Mucosa of stomach (tissue), 1 donor: ENCODE measurements at regions not wholly inside any gene's neighbourhood (a gene's known extent, or its start where the extent isn't known, plus 50 kb on each side); places are given as distances from the start of the nearest gene placed in this dataset.

Experiments
- H3K27me3 ChIP-seq: one replicate; pipeline ENCODE4 v1.7.0; 2013; ENCODE audit warnings: mild to moderate bottlenecking, low read length; ENCODE audit not compliant: control insufficient read depth, insufficient read depth
- H3K36me3 ChIP-seq: one replicate; pipeline ENCODE4 v1.7.0; 2013; ENCODE audit warnings: low read length; ENCODE audit not compliant: control insufficient read depth, insufficient read depth
- H3K4me1 ChIP-seq: one replicate; pipeline ENCODE4 v1.7.0; 2013; ENCODE audit warnings: mild to moderate bottlenecking, low read length; ENCODE audit not compliant: control insufficient read depth, insufficient read depth
- H3K4me3 ChIP-seq: one replicate; pipeline ENCODE4 v1.7.0; 2013; ENCODE audit warnings: low read length
- H3K9ac ChIP-seq: one replicate; pipeline ENCODE4 v1.7.0; 2013; ENCODE audit warnings: mild to moderate bottlenecking, low read length, moderate library complexity
- H3K9me3 ChIP-seq: one replicate; pipeline ENCODE4 v1.7.0; 2013; ENCODE audit warnings: mild to moderate bottlenecking, low read length, moderate library complexity; ENCODE audit not compliant: control insufficient read depth
- donor health status: Pancreatic carcinoma.

GRCh38 chr14:83744224-83744623 lies 1785.7 kb upstream of the FLRT2 start:
- Histone ChIP-seq H3K9ac (no peak overlapping the region), H3K4me1 (no peaks in the 10 kb centered on the region), H3K4me3 (no peak overlapping the region), H3K27me3 (no peaks in the 10 kb centered on the region), H3K36me3 (no peaks in the 10 kb centered on the region), H3K9me3 (no peaks in the 10 kb centered on the region)

GRCh38 chr14:83744891-83745290 lies 1785.1 kb upstream of the FLRT2 start:
- Histone ChIP-seq H3K36me3 (no peaks in the 10 kb centered on the region), H3K9me3 (no peaks in the 10 kb centered on the region), H3K27me3 (no peaks in the 10 kb centered on the region)

GRCh38 chr14:83746336-83746735 lies 1783.6 kb upstream of the FLRT2 start:
- no peaks in the 10 kb centered on the region for H3K36me3 ChIP-seq
- no peaks in the 10 kb centered on the region for H3K4me1 ChIP-seq
- H3K27me3 ChIP-seq: no peaks in the 10 kb centered on the region
- no peak overlapping the region for H3K4me3 ChIP-seq
- no peak overlapping the region for H3K9ac ChIP-seq
- H3K9me3 ChIP-seq: no peaks in the 10 kb centered on the region

More at GRCh38 chr14:83744891-83745290, 1785.1 kb upstream of the FLRT2 start:
- no peaks in the 10 kb centered on the region for H3K4me1 ChIP-seq
- no peak overlapping the region for H3K9ac ChIP-seq
- no peak overlapping the region for H3K4me3 ChIP-seq

- Histone ChIP-seq H3K4me3 (no peak overlapping the region), H3K36me3 (no peaks in the 10 kb centered on the region), H3K9ac (no peak overlapping the region), H3K27me3 (no peaks in the 10 kb centered on the region), H3K9me3 (no peaks in the 10 kb centered on the region), H3K4me1 (no peaks in the 10 kb centered on the region)
Observed at GRCh38 chr14:83757916-83758315, 1772.0 kb upstream of the FLRT2 start.

GRCh38 chr14:83764656-83765599 lies 1765.0 kb upstream of the FLRT2 start:
- no peaks in the 10 kb centered on the region for H3K4me1 ChIP-seq
- no peaks in the 10 kb centered on the region for H3K27me3 ChIP-seq
- no peak overlapping the region for H3K9ac ChIP-seq
- no peak overlapping the region for H3K4me3 ChIP-seq
- no peaks in the 10 kb centered on the region for H3K36me3 ChIP-seq
- H3K9me3 ChIP-seq: no peaks in the 10 kb centered on the region

GRCh38 chr14:83777516-83777915 lies 1752.4 kb upstream of the FLRT2 start:
- H3K4me3 ChIP-seq: no peak overlapping the region
- no peaks in the 10 kb centered on the region for H3K27me3 ChIP-seq
- H3K36me3 ChIP-seq: no peaks in the 10 kb centered on the region
- H3K9ac ChIP-seq: no peak overlapping the region
- no peaks in the 10 kb centered on the region for H3K9me3 ChIP-seq
- H3K4me1 ChIP-seq: no peaks in the 10 kb centered on the region

GRCh38 chr14:83779266-83779665 lies 1750.7 kb upstream of the FLRT2 start:
- Histone ChIP-seq H3K4me1 (no peaks in the 10 kb centered on the region), H3K36me3 (no peaks in the 10 kb centered on the region), H3K4me3 (no peak overlapping the region), H3K9me3 (no peaks in the 10 kb centered on the region), H3K9ac (no peak overlapping the region), H3K27me3 (no peaks in the 10 kb centered on the region)

- H3K27me3 ChIP-seq: no peaks in the 10 kb centered on the region
- H3K9me3 ChIP-seq: no peaks in the 10 kb centered on the region
- H3K9ac ChIP-seq: no peak overlapping the region
- H3K4me3 ChIP-seq: no peak overlapping the region
- H3K4me1 ChIP-seq: no peaks in the 10 kb centered on the region
- no peaks in the 10 kb centered on the region for H3K36me3 ChIP-seq
Observed at GRCh38 chr14:83780321-83780720, 1749.6 kb upstream of the FLRT2 start.

GRCh38 chr14:83798421-83798820 lies 1731.5 kb upstream of the FLRT2 start:
- no peak overlapping the region for H3K4me3 ChIP-seq
- no peaks in the 10 kb centered on the region for H3K9me3 ChIP-seq
- H3K36me3 ChIP-seq: no peaks in the 10 kb centered on the region
- H3K27me3 ChIP-seq: no peaks in the 10 kb centered on the region
- no peaks in the 10 kb centered on the region for H3K4me1 ChIP-seq
- H3K9ac ChIP-seq: no peak overlapping the region

GRCh38 chr14:83799233-83799632 lies 1730.7 kb upstream of the FLRT2 start:
- no peaks in the 10 kb centered on the region for H3K9me3 ChIP-seq
- no peaks in the 10 kb centered on the region for H3K36me3 ChIP-seq
- H3K4me1 ChIP-seq: no peaks in the 10 kb centered on the region
- H3K4me3 ChIP-seq: no peak overlapping the region
- H3K27me3 ChIP-seq: no peaks in the 10 kb centered on the region
- no peak overlapping the region for H3K9ac ChIP-seq

GRCh38 chr14:83814896-83815295 lies 1715.0 kb upstream of the FLRT2 start:
- H3K4me3 ChIP-seq: no peak overlapping the region
- no peaks in the 10 kb centered on the region for H3K36me3 ChIP-seq
- H3K4me1 ChIP-seq: no peaks in the 10 kb centered on the region
- H3K27me3 ChIP-seq: no peaks in the 10 kb centered on the region
- no peak overlapping the region for H3K9ac ChIP-seq
- no peaks in the 10 kb centered on the region for H3K9me3 ChIP-seq

- no peaks in the 10 kb centered on the region for H3K27me3 ChIP-seq
- no peak overlapping the region for H3K9ac ChIP-seq
- H3K9me3 ChIP-seq: no peaks in the 10 kb centered on the region
- no peaks in the 10 kb centered on the region for H3K4me1 ChIP-seq
- H3K36me3 ChIP-seq: no peaks in the 10 kb centered on the region
- H3K4me3 ChIP-seq: no peak overlapping the region
Observed at GRCh38 chr14:83816761-83817160, 1713.2 kb upstream of the FLRT2 start.
